Stimulated activated effector memory CD8-positive, alpha-beta T cell treated with anti-CD3 and anti-CD28 coated beads, Interleukin-12 subunit alpha, Interleukin-12 subunit beta, amount 100 ng/mL, for 72 hours (primary cell): ENCODE measurements at regions not wholly inside any gene's neighbourhood (a gene's known extent, or its start where the extent isn't known, plus 50 kb on each side); places are given as distances from the start of the nearest gene placed in this dataset.

ENCODE experiments used
- ATAC-seq: fragments of 150-1000 bp; cut with Tn5 transposase; 2 replicates; pipeline ENCODE4 v1.10.0; 2021
- DNase-seq, 2 donors: peaks; one replicate each; pipeline ENCODE4 v3.0.0; 2021 to 2022; ENCODE audit warnings: low spot score in 2 of 2
- H3K27ac Mint-ChIP-seq: one replicate; pipeline ENCODE4 v1.8.0; 2022; ENCODE audit warnings: mild to moderate bottlenecking, mixed read lengths
- H3K36me3 Mint-ChIP-seq: one replicate; pipeline ENCODE4 v1.8.0; 2022; ENCODE audit warnings: mild to moderate bottlenecking, mixed read lengths
- H3K4me1 Mint-ChIP-seq: one replicate; pipeline ENCODE4 v1.8.0; 2022; ENCODE audit warnings: mixed read lengths
- H3K4me3 Mint-ChIP-seq: one replicate; pipeline ENCODE4 v1.8.0; 2022; ENCODE audit warnings: mild to moderate bottlenecking, mixed read lengths
- H3K9me3 Mint-ChIP-seq: one replicate; pipeline ENCODE4 v1.8.0; 2022; ENCODE audit warnings: mixed read lengths

DNA sequence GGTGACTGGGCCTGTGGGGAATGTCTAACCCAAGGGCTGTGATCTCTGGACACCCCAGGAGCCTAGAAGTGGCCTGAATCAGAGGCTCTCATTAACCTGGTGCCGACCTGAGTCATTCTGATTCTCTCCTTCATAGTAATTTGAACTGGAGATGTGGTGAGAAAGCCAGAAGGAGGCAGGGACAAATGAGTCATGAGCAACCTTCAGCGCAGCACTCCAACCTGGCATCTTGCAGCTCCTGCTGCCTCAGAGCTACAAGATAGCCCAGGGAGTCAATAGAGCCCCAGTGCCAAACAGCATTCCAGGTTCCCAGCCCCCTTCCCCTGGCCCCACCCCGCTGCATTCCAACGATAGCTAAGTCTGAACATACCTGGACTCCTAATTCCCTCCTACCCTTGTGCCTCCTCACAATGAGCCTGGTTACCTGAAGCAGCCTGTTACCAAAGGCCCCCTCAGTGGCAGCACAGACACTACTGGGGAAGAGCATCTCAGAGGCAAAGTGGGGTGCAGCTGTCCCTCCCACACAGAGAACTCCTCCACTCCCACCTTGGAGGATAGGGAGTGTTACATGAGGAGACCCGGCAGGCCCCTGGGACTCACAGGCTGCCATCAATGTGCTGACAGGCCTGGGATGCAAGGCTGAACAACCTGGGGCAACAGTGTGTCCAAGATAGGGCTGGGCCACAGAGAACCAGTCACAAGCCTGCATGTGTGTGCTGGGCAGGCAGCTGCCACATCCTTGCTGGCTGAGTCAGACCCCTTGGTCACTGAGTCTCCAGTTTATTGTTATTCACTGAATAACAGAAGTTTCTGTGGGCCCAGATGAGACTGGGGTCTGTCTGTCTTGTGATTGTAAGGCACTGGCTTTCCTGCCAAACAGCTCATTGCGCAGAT is 76.8 kb upstream of the LEP start:
- no peaks in the 10 kb centered on the region for H3K9me3 Mint-ChIP-seq
- ATAC-seq (peak; percentile 60), DNase-seq (no peak)
- H3K36me3 Mint-ChIP-seq: no peaks in the 10 kb centered on the region
- H3K27ac Mint-ChIP-seq: no peak overlapping the region
- H3K4me3 Mint-ChIP-seq: no peak overlapping the region
- peaks cover 16% of the 10 kb centered on the region for H3K4me1 Mint-ChIP-seq

DNA sequence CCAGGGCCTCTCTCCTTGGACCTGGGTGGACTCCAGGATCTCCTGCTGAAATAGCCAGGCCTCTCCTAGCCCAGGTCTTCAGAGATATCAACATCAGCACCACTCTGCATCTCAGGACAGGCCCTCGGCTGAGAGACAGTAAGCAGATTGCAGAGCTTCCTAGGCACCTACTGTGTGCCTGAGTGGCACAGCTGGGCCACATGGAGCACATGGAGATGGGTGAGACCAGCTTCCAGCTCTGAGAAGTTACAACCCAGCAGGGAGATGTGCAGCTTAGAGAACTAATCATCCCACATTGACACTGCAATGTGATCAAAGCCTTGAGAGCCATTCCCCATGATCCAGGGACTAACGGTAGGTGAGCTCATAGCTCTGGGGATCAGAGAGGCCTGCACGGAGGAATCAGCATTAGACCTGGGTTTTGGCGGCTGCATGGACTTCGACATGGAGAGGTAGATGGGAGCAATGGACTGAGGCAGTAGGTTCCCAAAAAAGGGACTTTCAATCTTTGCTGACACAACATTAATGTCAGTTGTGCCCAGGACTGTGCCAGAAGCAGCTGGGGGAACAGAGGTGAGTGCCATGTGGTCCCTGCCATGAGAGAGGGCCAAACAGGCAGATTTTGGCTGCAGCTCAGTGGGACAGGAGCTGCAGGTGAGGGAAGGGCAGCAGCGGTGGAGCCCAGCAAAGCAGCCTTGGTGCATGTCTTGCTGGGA is 76.0 kb upstream of the LEP start:
- Mint-ChIP-seq H3K9me3 (no peaks in the 10 kb centered on the region), H3K27ac (no peak overlapping the region), H3K4me1 (peaks cover 21% of the 10 kb centered on the region), H3K4me3 (peak overlapping the region; percentile 63), H3K36me3 (no peaks in the 10 kb centered on the region)
- ATAC-seq (no peak), DNase-seq (no peak)

DNA sequence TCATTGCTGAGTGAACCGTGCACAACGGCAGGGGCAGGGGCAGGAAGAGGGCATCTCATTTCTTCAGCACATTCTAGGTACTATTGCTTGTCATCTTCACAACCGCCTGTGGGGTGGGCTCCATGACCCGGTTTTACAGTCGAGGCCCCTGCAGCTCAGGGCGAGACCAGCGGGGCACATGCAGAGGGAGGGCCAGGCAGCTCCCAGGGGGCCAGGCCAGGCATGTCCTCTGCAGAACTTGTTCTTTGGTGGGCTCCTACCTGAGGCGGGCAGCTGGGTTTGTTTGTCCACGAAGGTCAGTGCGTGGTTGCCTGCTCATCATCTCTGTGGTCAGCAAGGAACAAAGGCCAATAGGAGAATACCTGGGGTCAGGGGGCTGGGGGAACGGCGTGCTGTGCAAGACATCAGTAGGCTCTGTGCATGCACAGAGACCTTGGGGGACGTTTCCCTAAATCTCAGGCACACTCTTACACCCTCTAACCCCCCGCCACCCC is 75.1 kb upstream of the LEP start:
- Mint-ChIP-seq H3K4me3 (peak overlapping the region; percentile 63), H3K27ac (no peak overlapping the region), H3K4me1 (peaks cover 21% of the 10 kb centered on the region), H3K9me3 (no peaks in the 10 kb centered on the region), H3K36me3 (no peaks in the 10 kb centered on the region)
- ATAC-seq: no peak
- DNase-seq: no peak

DNA sequence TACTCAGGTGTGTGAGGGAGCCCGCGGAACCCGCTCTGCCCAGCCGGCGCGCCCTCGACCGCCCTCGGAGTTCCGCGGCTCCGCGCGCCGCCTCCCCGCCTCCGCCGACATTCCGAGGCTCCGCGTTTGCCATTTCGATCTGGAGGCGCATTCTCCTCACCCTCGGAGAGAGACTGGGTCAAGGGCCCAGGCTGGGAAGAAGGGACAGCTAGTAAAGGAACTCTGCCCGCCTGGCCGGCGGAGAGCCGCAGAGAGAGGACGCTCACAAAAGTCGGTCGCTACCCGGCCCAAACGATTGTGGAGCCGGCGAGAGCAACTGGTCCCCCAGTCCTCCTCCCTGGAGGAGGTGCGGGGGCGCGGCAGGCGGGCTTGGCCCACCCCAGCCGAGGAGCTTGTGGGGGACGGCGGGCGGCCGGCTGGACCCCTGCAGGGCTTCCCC is 74.5 kb upstream of the LEP start:
- Mint-ChIP-seq H3K36me3 (no peaks in the 10 kb centered on the region), H3K4me3 (peak overlapping the region; percentile 63), H3K27ac (no peak overlapping the region), H3K9me3 (no peaks in the 10 kb centered on the region), H3K4me1 (peaks cover 21% of the 10 kb centered on the region)
- ATAC-seq: no peak
- peak in 1 of 2 donors; percentile 57 for DNase-seq

DNA sequence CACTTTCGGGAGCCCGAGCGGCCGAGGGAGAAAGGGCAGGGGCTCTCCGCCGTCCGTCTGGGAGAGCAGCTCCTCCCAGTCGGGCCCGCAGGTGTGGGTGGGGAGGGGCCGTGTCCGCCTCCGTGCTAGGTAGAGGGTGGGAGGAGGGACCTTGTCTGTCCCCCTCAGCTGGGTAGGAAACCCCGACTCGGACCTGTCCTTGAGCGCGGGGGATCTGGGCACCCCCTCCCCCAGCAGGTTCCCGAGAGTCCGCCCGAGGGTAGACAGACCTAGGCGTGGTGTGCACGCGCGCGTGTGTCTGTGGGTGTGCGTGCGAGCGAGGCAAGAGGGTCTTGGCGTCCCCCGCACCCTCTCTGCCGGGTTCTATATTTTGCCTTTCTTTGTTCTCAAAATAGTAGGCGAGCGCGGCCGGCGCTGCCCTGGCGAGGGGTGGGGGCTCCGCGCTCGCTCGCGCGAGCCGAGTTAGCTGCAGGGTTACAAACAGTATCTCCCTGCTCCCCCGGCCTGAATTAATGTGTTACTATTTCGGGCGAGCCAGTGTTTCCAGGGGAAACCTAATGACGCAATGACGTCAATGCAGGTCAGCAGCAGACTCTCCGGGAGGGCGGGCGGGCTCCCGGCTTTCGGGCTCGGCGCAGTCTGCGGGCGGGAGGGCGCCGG is 73.9 kb upstream of the LEP start:
- Mint-ChIP-seq H3K9me3 (no peaks in the 10 kb centered on the region), H3K36me3 (no peaks in the 10 kb centered on the region), H3K27ac (no peak overlapping the region), H3K4me3 (peak overlapping the region; percentile 63), H3K4me1 (peaks cover 21% of the 10 kb centered on the region)
- peak; percentile 9 for ATAC-seq
- no peak for DNase-seq

DNA sequence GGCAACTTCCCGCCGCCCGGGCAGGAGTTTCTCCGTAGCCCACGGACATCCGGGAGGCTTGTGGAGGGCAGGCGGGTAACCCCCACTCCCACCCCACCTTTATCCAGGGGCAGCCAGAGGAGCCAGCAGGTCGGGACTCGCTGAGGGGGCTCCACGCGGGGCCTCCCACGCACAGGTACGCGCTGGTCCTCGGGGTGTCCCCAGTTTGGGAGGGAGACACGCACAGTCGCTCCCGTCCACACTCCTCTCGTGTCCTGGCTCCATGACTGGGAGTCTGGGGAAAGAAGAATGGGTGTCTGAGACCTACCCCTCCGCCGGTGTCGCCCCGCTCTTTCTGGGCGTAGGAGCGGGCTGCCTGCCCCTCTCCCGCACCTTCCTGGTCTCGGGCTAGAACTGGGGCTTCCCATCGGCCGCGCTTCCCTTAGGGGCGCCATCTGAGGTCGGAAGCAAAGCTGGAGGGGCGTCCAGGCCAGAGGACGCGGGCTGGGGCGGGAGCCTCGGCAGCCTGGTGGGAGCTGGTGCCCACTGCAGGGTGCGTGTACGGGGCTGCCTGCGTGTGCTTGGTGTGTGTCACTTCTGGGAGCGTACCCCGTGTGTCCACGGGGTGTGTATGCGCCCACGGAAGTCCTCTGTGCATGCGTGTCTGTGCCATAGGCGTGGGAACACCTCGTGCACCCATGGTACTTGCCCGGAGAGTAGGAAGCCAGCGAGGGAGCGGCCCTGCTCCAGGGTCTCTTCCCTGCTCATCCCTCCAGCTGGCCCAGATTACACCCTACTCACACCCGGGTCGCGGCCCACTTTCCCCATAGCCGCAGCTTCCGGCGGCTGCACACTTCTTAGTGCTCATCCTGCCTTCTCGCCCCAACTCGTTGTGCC is 73.0 kb upstream of the LEP start:
- H3K36me3 Mint-ChIP-seq: no peaks in the 10 kb centered on the region
- ATAC-seq (peak; percentile 20), DNase-seq (no peak)
- H3K4me3 Mint-ChIP-seq: peak overlapping the region; percentile 63
- peaks cover 21% of the 10 kb centered on the region for H3K4me1 Mint-ChIP-seq
- H3K27ac Mint-ChIP-seq: no peak overlapping the region
- no peaks in the 10 kb centered on the region for H3K9me3 Mint-ChIP-seq

DNA sequence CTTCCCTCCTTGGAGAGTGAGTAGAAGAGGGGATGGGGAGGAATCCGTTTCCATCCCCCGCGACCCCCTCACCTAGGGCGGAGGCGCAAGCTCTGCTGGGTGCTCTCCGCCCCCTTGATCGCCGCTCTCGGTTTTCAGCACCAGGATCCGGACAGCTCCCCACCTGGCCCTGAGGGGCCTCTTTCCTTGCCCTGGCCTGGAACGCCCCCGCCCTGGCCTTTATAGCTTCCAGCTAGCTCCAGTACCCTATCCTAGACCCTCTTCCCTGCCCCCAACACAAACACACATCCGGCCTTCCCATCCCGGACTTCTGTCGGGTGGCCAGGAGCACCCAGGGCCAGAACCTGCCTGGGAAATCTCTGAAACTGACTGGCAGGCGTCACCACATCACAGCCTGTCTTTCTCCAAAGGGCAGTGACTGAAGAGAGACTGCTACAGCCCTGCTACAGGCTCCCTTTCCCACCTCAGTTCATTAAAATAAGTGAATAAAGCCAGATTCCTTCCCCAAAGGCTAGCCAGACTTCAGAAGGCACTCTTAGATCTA is 72.3 kb upstream of the LEP start:
- peak overlapping the region; percentile 63 for H3K4me3 Mint-ChIP-seq
- ATAC-seq: no peak
- DNase-seq: no peak
- no peaks in the 10 kb centered on the region for H3K9me3 Mint-ChIP-seq
- no peak overlapping the region for H3K27ac Mint-ChIP-seq
- H3K36me3 Mint-ChIP-seq: no peaks in the 10 kb centered on the region
- H3K4me1 Mint-ChIP-seq: peaks cover 21% of the 10 kb centered on the region

DNA sequence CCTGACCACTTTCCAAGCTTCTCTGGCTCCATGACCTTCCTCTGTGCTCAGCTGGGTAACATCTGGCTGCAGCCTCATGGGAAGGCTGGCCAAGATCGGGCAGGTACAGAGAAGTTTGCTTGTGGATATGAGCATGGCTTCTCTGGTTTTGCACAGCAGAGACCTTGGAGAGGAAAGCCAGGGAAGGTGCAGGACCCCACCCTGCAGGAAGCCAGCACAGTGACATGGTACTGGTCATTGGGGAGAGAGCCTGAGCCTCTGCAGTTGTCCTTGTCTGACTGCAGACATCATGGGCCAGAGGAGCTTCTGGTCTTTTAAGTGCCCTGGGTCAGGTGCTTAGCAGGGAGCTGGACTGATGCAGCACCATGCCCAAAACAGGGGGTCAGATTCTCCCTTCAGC is 70.6 kb upstream of the LEP start:
- Mint-ChIP-seq H3K4me3 (no peak overlapping the region), H3K9me3 (no peaks in the 10 kb centered on the region), H3K4me1 (peaks cover 21% of the 10 kb centered on the region), H3K36me3 (no peaks in the 10 kb centered on the region), H3K27ac (no peak overlapping the region)
- no peak for DNase-seq
- no peak for ATAC-seq

DNA sequence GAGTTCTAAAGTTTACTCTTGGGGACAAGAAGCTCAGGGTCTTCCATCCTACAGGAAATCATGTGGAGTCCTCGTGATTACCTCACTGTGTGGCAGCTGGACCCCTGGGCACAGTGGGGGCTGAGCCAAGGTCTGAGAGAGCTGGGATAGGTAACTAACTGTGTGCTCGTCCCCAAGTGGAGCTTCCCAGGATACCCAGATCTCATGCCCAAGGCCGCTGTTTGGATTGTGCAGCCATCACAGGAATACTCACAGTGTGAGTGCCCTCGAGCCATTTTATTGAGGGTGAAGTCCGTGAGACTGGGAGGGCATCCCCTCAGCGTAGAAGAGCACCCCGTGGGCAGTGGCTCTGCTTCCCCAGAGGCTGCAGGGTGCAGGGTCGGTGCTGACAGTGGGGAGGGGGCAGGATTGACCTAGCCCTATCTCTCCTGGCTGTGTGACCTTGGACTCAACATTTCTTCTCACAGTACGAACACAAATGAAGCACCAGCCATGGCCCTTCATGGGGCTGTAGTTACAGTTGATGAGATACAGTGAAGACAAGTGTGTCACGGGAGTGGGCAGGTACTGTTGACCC is 69.6 kb upstream of the LEP start:
- Mint-ChIP-seq H3K36me3 (no peaks in the 10 kb centered on the region), H3K27ac (no peak overlapping the region), H3K4me1 (peaks cover 21% of the 10 kb centered on the region), H3K9me3 (no peaks in the 10 kb centered on the region), H3K4me3 (no peak overlapping the region)
- ATAC-seq: no peak
- DNase-seq: no peak

DNA sequence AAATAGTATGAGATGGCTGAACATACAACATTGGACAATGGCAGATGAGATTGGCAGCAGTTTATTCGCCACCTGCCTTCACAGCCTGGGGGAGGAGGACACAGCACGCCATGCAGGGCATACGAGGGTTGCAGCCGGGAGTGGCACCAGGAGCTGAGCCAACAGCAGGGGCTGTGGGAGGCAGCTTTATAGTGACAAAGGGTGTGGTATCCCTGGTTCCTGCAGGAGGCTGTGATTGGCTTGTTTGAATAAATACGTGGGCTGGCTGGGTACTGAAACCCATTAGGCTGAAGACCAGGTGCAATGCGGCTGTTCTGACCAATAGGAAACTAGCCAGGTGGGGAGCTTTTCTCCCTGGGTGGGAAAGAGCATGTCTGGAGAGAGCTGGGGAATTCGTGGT is 68.9 kb upstream of the LEP start:
- no peak for ATAC-seq
- Mint-ChIP-seq H3K4me1 (peaks cover 21% of the 10 kb centered on the region), H3K9me3 (no peaks in the 10 kb centered on the region), H3K36me3 (no peaks in the 10 kb centered on the region), H3K27ac (no peak overlapping the region), H3K4me3 (no peak overlapping the region)
- no peak for DNase-seq

DNA sequence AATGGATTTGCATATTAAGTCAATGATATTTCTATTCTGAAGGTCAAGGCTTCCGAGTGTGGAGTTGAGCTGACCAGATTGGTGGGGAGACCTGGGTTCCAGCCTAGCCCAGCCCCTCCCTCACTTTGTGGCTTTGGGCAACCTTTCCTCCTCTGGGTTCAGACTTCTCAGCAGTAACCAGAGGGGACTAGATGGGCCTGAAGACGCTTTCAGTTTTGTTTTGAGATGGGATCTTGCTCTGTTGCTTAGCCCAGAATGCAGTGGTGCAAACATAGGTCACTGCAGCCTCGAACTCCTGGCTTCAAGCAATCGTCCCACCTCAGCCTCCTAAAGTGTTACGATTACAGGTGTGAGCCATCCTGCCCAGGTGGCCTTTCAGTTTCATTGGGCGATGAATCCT is 68.1 kb upstream of the LEP start:
- no peak for DNase-seq
- peaks cover 18% of the 10 kb centered on the region for H3K4me1 Mint-ChIP-seq
- no peaks in the 10 kb centered on the region for H3K9me3 Mint-ChIP-seq
- H3K4me3 Mint-ChIP-seq: no peak overlapping the region
- H3K36me3 Mint-ChIP-seq: no peaks in the 10 kb centered on the region
- peak; percentile 20 for ATAC-seq
- H3K27ac Mint-ChIP-seq: no peak overlapping the region

DNA sequence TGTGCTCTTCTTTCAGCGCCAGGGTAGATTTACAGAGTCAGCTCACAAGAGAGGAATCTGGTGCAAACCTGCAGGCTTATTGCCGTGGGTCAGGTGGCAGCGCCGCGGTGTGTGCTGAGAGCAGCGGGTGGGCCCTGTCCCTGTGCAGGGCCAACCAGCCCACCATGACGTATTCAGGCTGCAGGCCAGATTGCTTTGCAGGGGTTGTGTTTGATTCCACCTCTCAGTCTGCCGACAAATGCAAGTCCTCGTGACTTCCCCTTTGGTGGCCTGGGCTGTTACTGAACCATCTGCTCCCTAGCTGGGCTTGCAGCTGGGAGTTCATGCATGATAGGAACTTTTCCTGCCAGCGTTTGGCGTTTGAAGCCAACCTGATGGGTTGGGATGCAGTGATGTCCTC is 66.7 kb upstream of the LEP start:
- Mint-ChIP-seq H3K4me1 (peaks cover 4% of the 10 kb centered on the region), H3K9me3 (no peaks in the 10 kb centered on the region), H3K36me3 (no peaks in the 10 kb centered on the region), H3K27ac (no peak overlapping the region), H3K4me3 (no peak overlapping the region)
- no peak for ATAC-seq
- no peak for DNase-seq

DNA sequence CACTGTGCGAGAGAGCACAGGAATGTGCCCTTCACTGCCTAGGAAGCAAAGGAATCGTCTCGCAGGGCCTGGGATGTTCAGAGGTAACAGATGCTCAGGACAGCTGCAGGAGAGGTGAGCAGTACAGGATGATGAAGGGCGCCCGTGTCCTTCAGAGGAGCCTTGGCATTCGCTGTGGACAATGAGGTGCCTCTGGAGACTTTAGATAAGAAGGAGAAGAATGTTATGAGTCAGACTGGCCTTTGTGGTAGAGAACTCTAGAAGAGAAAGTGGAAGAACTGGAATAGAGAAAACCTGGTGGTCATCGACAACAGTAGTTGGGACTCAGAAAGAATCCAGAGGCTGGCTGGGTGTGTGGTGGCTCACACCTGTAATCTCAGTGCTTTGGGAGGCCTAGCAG is 64.4 kb upstream of the LEP start:
- Mint-ChIP-seq H3K27ac (no peak overlapping the region), H3K36me3 (no peaks in the 10 kb centered on the region), H3K4me3 (no peak overlapping the region), H3K4me1 (no peaks in the 10 kb centered on the region), H3K9me3 (no peaks in the 10 kb centered on the region)
- DNase-seq (no peak), ATAC-seq (no peak)

DNA sequence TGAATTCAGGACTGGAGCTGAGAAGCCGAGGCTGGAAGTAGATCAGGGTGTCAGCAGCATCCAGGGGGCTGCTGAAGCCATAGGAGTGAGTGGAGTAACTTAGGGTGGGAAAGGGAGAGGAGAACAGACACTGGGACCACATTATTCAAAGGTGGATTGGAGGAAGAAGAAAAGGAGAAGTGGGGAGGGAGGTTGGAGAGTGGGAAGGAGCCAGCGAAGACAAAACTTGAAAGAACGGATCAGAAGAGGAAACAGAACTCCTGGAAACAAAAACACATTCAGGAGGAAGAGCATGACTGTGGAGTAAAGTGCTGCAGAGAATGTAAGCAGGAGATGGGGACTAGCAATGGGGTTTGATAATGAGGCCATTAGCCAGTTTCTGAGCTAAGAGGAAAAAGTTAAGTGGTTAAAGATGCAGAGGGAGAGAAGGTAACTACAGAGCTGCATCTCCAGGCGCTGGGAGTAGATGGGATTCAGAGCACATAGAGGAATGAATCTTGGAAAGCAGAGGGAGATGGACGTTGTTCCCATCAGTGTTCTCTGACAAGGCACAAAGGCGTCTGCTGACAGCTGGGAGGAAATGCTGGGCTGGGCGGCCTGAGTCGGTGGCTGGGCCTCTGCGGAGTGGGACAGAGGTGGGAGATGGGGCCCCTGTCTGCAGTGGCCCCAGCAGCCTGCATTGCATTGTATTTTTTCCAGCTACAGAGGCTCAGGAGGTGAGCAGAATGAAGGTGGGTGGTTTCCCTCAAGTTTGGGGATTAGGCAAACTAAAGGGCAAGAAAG is 63.1 kb upstream of the LEP start:
- Mint-ChIP-seq H3K36me3 (no peaks in the 10 kb centered on the region), H3K4me3 (no peak overlapping the region), H3K9me3 (no peaks in the 10 kb centered on the region), H3K4me1 (no peaks in the 10 kb centered on the region), H3K27ac (peak overlapping the region; percentile 4)
- DNase-seq (no peak), ATAC-seq (no peak)
